Esophagus squamous epithelium (tissue), 5 donors: ENCODE measurements at regions not wholly inside any gene's neighbourhood (a gene's known extent, or its start where the extent isn't known, plus 50 kb on each side); places are given as distances from the start of the nearest gene placed in this dataset.

Experiments used
- DNase-seq: peaks from one replicate; lab custom pipeline; 2025; lab: John Stamatoyannopoulos, UW
- H3K27ac ChIP-seq, 4 donors: fragments of 200-600 bp; sonication (generic); one replicate each; pipeline ENCODE4 v1.5.1; 2016 to 2019; ENCODE audit warnings: mild to moderate bottlenecking in 1 of 4
- H3K27me3 ChIP-seq, 4 donors: fragments of 200-600 bp; sonication (generic); 1 replicate in 3 of 4; 2 replicates in 1 of 4; pipeline versions ENCODE4 v1.5.1 to v1.6.0; 2017 to 2021; ENCODE audit warnings: antibody characterized with exemption in 1 of 4
- H3K36me3 ChIP-seq, 3 donors: fragments of 200-600 bp; sonication (generic); one replicate each; pipeline ENCODE4 v1.5.1; 2016 to 2019
- H3K4me1 ChIP-seq, 3 donors: fragments of 200-600 bp; sonication (generic); one replicate each; pipeline ENCODE4 v1.5.1; 2017 to 2019
- H3K4me3 ChIP-seq, 4 donors: fragments of 200-600 bp; sonication (generic); 1 replicate in 3 of 4; 2 replicates in 1 of 4; pipeline ENCODE4 v1.5.1; 2016 to 2019; ENCODE audit warnings: mild to moderate bottlenecking in 2 of 4, moderate library complexity in 1 of 4
- H3K9me3 ChIP-seq, 3 donors: fragments of 200-600 bp; sonication (generic); one replicate each; pipeline ENCODE4 v1.5.1; 2016 to 2019
- CTCF ChIP-seq, 6 experiments: fragments of 450-650 bp in 4 of 6; fragments of 200-600 bp in 2 of 6; sonication (generic) in 2 of 6; IDR thresholded peaks; one replicate each; pipeline ENCODE4 v1.5.1; 2016 to 2019; ENCODE audit warnings: antibody characterized with exemption in 6 of 6, mild to moderate bottlenecking in 4 of 6, moderate library complexity in 4 of 6
- POLR2A ChIP-seq, 4 donors: fragments of 450-650 bp; IDR thresholded peaks; one replicate each; pipeline ENCODE4 v1.6.1; 2017; ENCODE audit warnings: antibody characterized with exemption in 4 of 4, mild to moderate bottlenecking in 4 of 4, moderate library complexity in 3 of 4
- WGBS, 2 donors: methylation state at CpG; one replicate each; pipeline ENCODE4 v1.1.5; 2018; 5-methylcytosine and 5-hydroxymethylcytosine counted together
- intact Hi-C: fragments of 100-400 bp; cut with DNase I; formaldehyde crosslinking; loops from one replicate; pipeline ENCODE4 v1.15.0; 2022
- donor health status: DM: yes; HTN: yes; CAD: no.

GRCh38 chr9:86488794-86489193, 134.6 kb upstream of the TUT7 start:
- Histone ChIP-seq H3K27me3 (no peaks in the 10 kb centered on the region), H3K36me3 (no peaks in the 10 kb centered on the region), H3K9me3 (no peaks in the 10 kb centered on the region), H3K4me3 (no peak overlapping the region), H3K27ac (no peak overlapping the region), H3K4me1 (no peaks in the 10 kb centered on the region)
- no peak for DNase-seq
- intact Hi-C loops = loop anchor here (5.0 kb wide), 2 partner anchors 459 to 839 kb away; partner anchors contain the start of gene GAS1
- TF ChIP-seq CTCF (IDR thresholded peaks at IDR 0.05) (no peak), POLR2A (IDR thresholded peaks at IDR 0.05) (no peak)
- 89% methylated on average over 6 to 7 of the region's 7 CpGs for WGBS, 2 donors

GRCh38 chr9:86488345-86488744, 134.1 kb upstream of the TUT7 start:
- TF ChIP-seq CTCF (IDR thresholded peaks at IDR 0.05) = no peak
- TF ChIP-seq POLR2A (IDR thresholded peaks at IDR 0.05) = no peak
- intact Hi-C loops = loop anchor here (5.0 kb wide), 2 partner anchors 459 to 839 kb away; partner anchors contain the start of gene GAS1
- no peak overlapping the region for H3K27ac ChIP-seq
- H3K9me3 ChIP-seq = no peaks in the 10 kb centered on the region
- DNase-seq = no peak
- WGBS, 2 donors = 79 to 85% methylated on average over 4 to 6 of the region's 6 CpGs
- no peaks in the 10 kb centered on the region for H3K27me3 ChIP-seq
- H3K4me1 ChIP-seq = no peaks in the 10 kb centered on the region
- no peak overlapping the region for H3K4me3 ChIP-seq
- H3K36me3 ChIP-seq = no peaks in the 10 kb centered on the region

- no peaks in the 10 kb centered on the region for H3K9me3 ChIP-seq
- 63 to 80% methylated on average over 1 to 2 of the region's 2 CpGs for WGBS, 2 donors
- H3K27ac ChIP-seq = no peak overlapping the region
- no peaks in the 10 kb centered on the region for H3K27me3 ChIP-seq
- no peak for DNase-seq
- H3K4me3 ChIP-seq = no peak overlapping the region
- H3K36me3 ChIP-seq = no peaks in the 10 kb centered on the region
- no peaks in the 10 kb centered on the region for H3K4me1 ChIP-seq
- TF ChIP-seq CTCF (IDR thresholded peaks at IDR 0.05) = no peak
- no peak for TF ChIP-seq POLR2A (IDR thresholded peaks at IDR 0.05)
- intact Hi-C loops = loop anchor here (5.0 kb wide), 2 partner anchors 459 to 839 kb away; partner anchors contain the start of gene GAS1
Measured at GRCh38 chr9:86487838-86488233, 133.6 kb upstream of the TUT7 start.

GRCh38 chr9:86486891-86487837, 133.0 kb upstream of the TUT7 start:
- no peaks in the 10 kb centered on the region for H3K27me3 ChIP-seq
- intact Hi-C loops = loop anchor here (5.0 kb wide), 2 partner anchors 460 to 840 kb away; partner anchors contain the start of gene GAS1
- no peaks in the 10 kb centered on the region for H3K36me3 ChIP-seq
- H3K9me3 ChIP-seq = no peaks in the 10 kb centered on the region
- no peak overlapping the region for H3K27ac ChIP-seq
- no peak for DNase-seq
- WGBS, 2 donors = 0% methylated on average over 1 of the region's 1 CpG
- TF ChIP-seq CTCF (IDR thresholded peaks at IDR 0.05) = peak; percentile 48 to 74 (median 56)
- TF ChIP-seq POLR2A (IDR thresholded peaks at IDR 0.05) = no peak
- H3K4me3 ChIP-seq = no peak overlapping the region
- H3K4me1 ChIP-seq = no peaks in the 10 kb centered on the region

- H3K4me3 ChIP-seq = no peak overlapping the region
- H3K27ac ChIP-seq = no peak overlapping the region
- intact Hi-C loops = loop anchor here (5.0 kb wide), 2 partner anchors 462 to 842 kb away; partner anchors contain the start of gene GAS1
- no peaks in the 10 kb centered on the region for H3K27me3 ChIP-seq
- no peak for DNase-seq
- WGBS, 2 donors = 72 to 77% methylated on average over 5 of the region's 5 CpGs
- TF ChIP-seq POLR2A (IDR thresholded peaks at IDR 0.05) (no peak), CTCF (IDR thresholded peaks at IDR 0.05) (no peak)
- H3K9me3 ChIP-seq = no peaks in the 10 kb centered on the region
- no peaks in the 10 kb centered on the region for H3K4me1 ChIP-seq
- no peaks in the 10 kb centered on the region for H3K36me3 ChIP-seq
Measured at GRCh38 chr9:86485359-86485758, 131.1 kb upstream of the TUT7 start.
